Mesendoderm (in vitro differentiated cells): ENCODE measurements at regions not wholly inside any gene's neighbourhood (a gene's known extent, or its start where the extent isn't known, plus 50 kb on each side); places are given as distances from the start of the nearest gene placed in this dataset.

ENCODE experiments used
- DNase-seq: peaks from one replicate; pipeline ENCODE4 v3.0.0; 2013
- H2AK5ac ChIP-seq: 2 replicates; pipeline ENCODE4 v1.6.1; 2013; ENCODE audit warnings: low read length, inconsistent platforms
- H2BK120ac ChIP-seq: 2 replicates; pipeline ENCODE4 v1.6.1; 2013; ENCODE audit warnings: low read depth, mild to moderate bottlenecking, low read length, moderate library complexity, mixed read lengths
- H2BK15ac ChIP-seq: replicated peaks from 2 replicates; pipeline ENCODE4 v1.6.1; 2013; ENCODE audit warnings: low read depth, mild to moderate bottlenecking, moderate library complexity
- H2BK5ac ChIP-seq: 2 replicates; pipeline ENCODE4 v1.6.1; 2013; ENCODE audit warnings: low read length, inconsistent platforms
- H3K18ac ChIP-seq: 2 replicates; pipeline ENCODE4 v1.6.1; 2013; ENCODE audit warnings: mild to moderate bottlenecking, low read length, mixed read lengths
- H3K23ac ChIP-seq: one replicate; pipeline ENCODE4 v1.6.1; 2013; ENCODE audit warnings: low read length
- H3K27ac ChIP-seq: 2 replicates; pipeline ENCODE4 v1.5.1; 2013; ENCODE audit warnings: low read depth, mild to moderate bottlenecking, inconsistent platforms, low read length, moderate library complexity
- H3K27me3 ChIP-seq: 2 replicates; pipeline ENCODE4 v1.6.1; 2013; ENCODE audit warnings: low read length, control low read depth, mild to moderate bottlenecking, inconsistent platforms; ENCODE audit not compliant: insufficient read depth, poor library complexity
- H3K36me3 ChIP-seq: 2 replicates; pipeline ENCODE4 v1.6.1; 2013; ENCODE audit warnings: low read length, inconsistent platforms; ENCODE audit not compliant: control insufficient read depth, insufficient read depth
- H3K4ac ChIP-seq: one replicate; pipeline ENCODE4 v1.6.1; 2013; ENCODE audit warnings: low read depth, mild to moderate bottlenecking, low read length, moderate library complexity
- H3K4me1 ChIP-seq: 2 replicates; pipeline ENCODE4 v1.6.1; 2013; ENCODE audit warnings: low read depth, low read length, inconsistent platforms; ENCODE audit not compliant: control insufficient read depth
- H3K4me2 ChIP-seq: 2 replicates; pipeline ENCODE4 v1.6.1; 2013; ENCODE audit warnings: low read length
- H3K4me3 ChIP-seq: 2 replicates; pipeline ENCODE4 v1.5.1; 2013; ENCODE audit warnings: mild to moderate bottlenecking, low read length
- H3K56ac ChIP-seq: one replicate; pipeline ENCODE4 v1.6.1; 2013; ENCODE audit warnings: low read length
- H3K79me1 ChIP-seq: 2 replicates; pipeline ENCODE4 v1.6.1; 2013; ENCODE audit warnings: low read length, inconsistent platforms
- H3K79me2 ChIP-seq: 2 replicates; pipeline ENCODE4 v1.6.1; 2013; ENCODE audit warnings: mild to moderate bottlenecking, low read length; ENCODE audit not compliant: control insufficient read depth, insufficient read depth
- H3K9ac ChIP-seq: 2 replicates; pipeline ENCODE4 v1.6.1; 2013; ENCODE audit warnings: low read length, inconsistent platforms
- H4K5ac ChIP-seq: one replicate; pipeline ENCODE4 v1.6.1; 2013; ENCODE audit warnings: low read length
- H4K8ac ChIP-seq: one replicate; pipeline ENCODE4 v1.6.1; 2013; ENCODE audit warnings: low read depth, mild to moderate bottlenecking, control low read depth, low read length, moderate library complexity
- WGBS: extraction: QIAGEN DNeasy Blood & Tissue Kit; methylation state at CpG from one replicate; pipeline ENCODE4 v1.1.7; 2013; ENCODE audit warnings: low lambda C conversion rate, missing lambda C conversion rate; ENCODE audit not compliant: insufficient coverage; ENCODE audit errors: extremely low coverage; 5-methylcytosine and 5-hydroxymethylcytosine counted together

GRCh38 chr10:120282846-120283492 lies 174.1 kb upstream of the PLPP4 start:
- H2BK120ac ChIP-seq: no peak overlapping the region
- no peak overlapping the region for H3K27ac ChIP-seq
- no peaks in the 10 kb centered on the region for H3K27me3 ChIP-seq

GRCh38 chr10:120285408-120285807 lies 171.6 kb upstream of the PLPP4 start:
- Histone ChIP-seq H4K5ac (no peak overlapping the region), H3K79me1 (no peaks in the 10 kb centered on the region), H3K23ac (no peak overlapping the region), H3K4me2 (no peak overlapping the region), H3K56ac (no peak overlapping the region), H2BK120ac (no peak overlapping the region), H3K18ac (no peak overlapping the region), H3K79me2 (no peaks in the 10 kb centered on the region), H4K8ac (no peak overlapping the region), H3K4ac (no peak overlapping the region), H3K9ac (no peak overlapping the region), H2BK15ac (no peak overlapping the region), H3K27ac (no peak overlapping the region), H2AK5ac (no peak overlapping the region), H3K27me3 (no peaks in the 10 kb centered on the region), H3K4me1 (no peaks in the 10 kb centered on the region), H2BK5ac (no peak overlapping the region), H3K4me3 (no peak overlapping the region), H3K36me3 (no peaks in the 10 kb centered on the region)
- no peak for DNase-seq
- WGBS: no CpG with 5 or more reads among the region's 6 CpGs

More at GRCh38 chr10:120282846-120283492, 174.1 kb upstream of the PLPP4 start:
- Histone ChIP-seq H2AK5ac (no peak overlapping the region), H3K79me1 (no peaks in the 10 kb centered on the region), H3K79me2 (no peaks in the 10 kb centered on the region), H3K4ac (no peak overlapping the region), H3K18ac (no peak overlapping the region), H3K4me2 (no peak overlapping the region), H4K8ac (no peak overlapping the region), H4K5ac (no peak overlapping the region), H3K56ac (no peak overlapping the region), H3K23ac (no peak overlapping the region), H3K36me3 (no peaks in the 10 kb centered on the region), H3K4me3 (no peak overlapping the region), H3K9ac (no peak overlapping the region), H2BK15ac (no peak overlapping the region), H2BK5ac (no peak overlapping the region), H3K4me1 (no peaks in the 10 kb centered on the region)
- WGBS: no CpG with 5 or more reads among the region's 6 CpGs
- no peak for DNase-seq

- Histone ChIP-seq H2AK5ac (no peak overlapping the region), H3K4me2 (no peak overlapping the region), H4K5ac (no peak overlapping the region), H3K4me3 (no peak overlapping the region), H3K27me3 (no peaks in the 10 kb centered on the region), H3K36me3 (no peaks in the 10 kb centered on the region), H3K18ac (no peak overlapping the region), H2BK120ac (no peak overlapping the region), H3K27ac (no peak overlapping the region), H3K4ac (no peak overlapping the region), H2BK15ac (no peak overlapping the region), H2BK5ac (no peak overlapping the region), H3K9ac (no peak overlapping the region), H4K8ac (no peak overlapping the region), H3K79me2 (no peaks in the 10 kb centered on the region), H3K4me1 (no peaks in the 10 kb centered on the region), H3K23ac (no peak overlapping the region), H3K79me1 (no peaks in the 10 kb centered on the region), H3K56ac (no peak overlapping the region)
- DNase-seq: no peak
- no CpG with 5 or more reads among the region's 3 CpGs for WGBS
Measured at GRCh38 chr10:120286280-120286679, 170.7 kb upstream of the PLPP4 start.

- no peak overlapping the region for H4K8ac ChIP-seq
- no CpG with 5 or more reads among the region's 5 CpGs for WGBS
- no peaks in the 10 kb centered on the region for H3K79me2 ChIP-seq
Measured at GRCh38 chr10:120300513-120300912, 156.5 kb upstream of the PLPP4 start.

GRCh38 chr10:120308589-120308988 lies 148.4 kb upstream of the PLPP4 start:
- WGBS: no CpG with 5 or more reads among the region's 3 CpGs
- H3K23ac ChIP-seq: no peak overlapping the region
- H2BK120ac ChIP-seq: no peak overlapping the region

More at GRCh38 chr10:120300513-120300912, 156.5 kb upstream of the PLPP4 start:
- Histone ChIP-seq H3K18ac (no peak overlapping the region), H3K79me1 (no peaks in the 10 kb centered on the region), H4K5ac (no peak overlapping the region), H2BK15ac (no peak overlapping the region), H3K4me3 (no peak overlapping the region), H2AK5ac (no peak overlapping the region), H2BK120ac (no peak overlapping the region), H3K4me1 (no peaks in the 10 kb centered on the region), H3K23ac (no peak overlapping the region), H3K9ac (no peak overlapping the region), H2BK5ac (no peak overlapping the region), H3K4me2 (no peak overlapping the region), H3K36me3 (no peaks in the 10 kb centered on the region), H3K4ac (no peak overlapping the region), H3K27me3 (no peaks in the 10 kb centered on the region), H3K27ac (no peak overlapping the region), H3K56ac (no peak overlapping the region)
- DNase-seq: no peak

GRCh38 chr10:120313715-120314114 lies 143.3 kb upstream of the PLPP4 start:
- Histone ChIP-seq H2AK5ac (no peak overlapping the region), H3K27ac (no peak overlapping the region), H3K18ac (no peak overlapping the region), H3K36me3 (no peaks in the 10 kb centered on the region), H4K5ac (no peak overlapping the region), H3K4me3 (no peak overlapping the region), H3K79me1 (no peaks in the 10 kb centered on the region), H3K23ac (no peak overlapping the region), H4K8ac (no peak overlapping the region), H3K79me2 (no peaks in the 10 kb centered on the region), H2BK15ac (no peak overlapping the region), H3K27me3 (no peaks in the 10 kb centered on the region), H2BK5ac (no peak overlapping the region), H3K56ac (no peak overlapping the region), H3K4ac (no peak overlapping the region), H3K9ac (no peak overlapping the region), H3K4me2 (no peak overlapping the region), H3K4me1 (no peaks in the 10 kb centered on the region), H2BK120ac (no peak overlapping the region)
- WGBS: no CpG with 5 or more reads among the region's 2 CpGs
- no peak for DNase-seq

More at GRCh38 chr10:120308589-120308988, 148.4 kb upstream of the PLPP4 start:
- Histone ChIP-seq H3K4me2 (no peak overlapping the region), H2AK5ac (no peak overlapping the region), H3K18ac (no peak overlapping the region), H3K56ac (no peak overlapping the region), H3K4me1 (no peaks in the 10 kb centered on the region), H3K9ac (no peak overlapping the region), H3K79me2 (no peaks in the 10 kb centered on the region), H4K8ac (no peak overlapping the region), H2BK5ac (no peak overlapping the region), H3K4ac (no peak overlapping the region), H2BK15ac (no peak overlapping the region), H3K27ac (no peak overlapping the region), H3K4me3 (no peak overlapping the region), H3K36me3 (no peaks in the 10 kb centered on the region), H3K79me1 (no peaks in the 10 kb centered on the region), H4K5ac (no peak overlapping the region), H3K27me3 (no peaks in the 10 kb centered on the region)
- DNase-seq: no peak
